GM19025 (cell line): ENCODE measurements at regions not wholly inside any gene's neighbourhood (a gene's known extent, or its start where the extent isn't known, plus 50 kb on each side); places are given as distances from the start of the nearest gene placed in this dataset.
A peak's percentile ranks its signal among the peaks of the same experiment; 100 is the strongest.
"Not testable (repeated sequence)": the region's sequence is repeated elsewhere in the genome, so short reads cannot be mapped to it uniquely, and the experiment has no call there.

Experiments used
- ATAC-seq: cut with Tn5 transposase; IDR thresholded peaks from one replicate; pipeline ENCODE4 v1.9.1; 2021; ENCODE audit warnings: mild to moderate bottlenecking, low read depth, moderate library complexity; ENCODE audit not compliant: unreplicated experiment

DNA sequence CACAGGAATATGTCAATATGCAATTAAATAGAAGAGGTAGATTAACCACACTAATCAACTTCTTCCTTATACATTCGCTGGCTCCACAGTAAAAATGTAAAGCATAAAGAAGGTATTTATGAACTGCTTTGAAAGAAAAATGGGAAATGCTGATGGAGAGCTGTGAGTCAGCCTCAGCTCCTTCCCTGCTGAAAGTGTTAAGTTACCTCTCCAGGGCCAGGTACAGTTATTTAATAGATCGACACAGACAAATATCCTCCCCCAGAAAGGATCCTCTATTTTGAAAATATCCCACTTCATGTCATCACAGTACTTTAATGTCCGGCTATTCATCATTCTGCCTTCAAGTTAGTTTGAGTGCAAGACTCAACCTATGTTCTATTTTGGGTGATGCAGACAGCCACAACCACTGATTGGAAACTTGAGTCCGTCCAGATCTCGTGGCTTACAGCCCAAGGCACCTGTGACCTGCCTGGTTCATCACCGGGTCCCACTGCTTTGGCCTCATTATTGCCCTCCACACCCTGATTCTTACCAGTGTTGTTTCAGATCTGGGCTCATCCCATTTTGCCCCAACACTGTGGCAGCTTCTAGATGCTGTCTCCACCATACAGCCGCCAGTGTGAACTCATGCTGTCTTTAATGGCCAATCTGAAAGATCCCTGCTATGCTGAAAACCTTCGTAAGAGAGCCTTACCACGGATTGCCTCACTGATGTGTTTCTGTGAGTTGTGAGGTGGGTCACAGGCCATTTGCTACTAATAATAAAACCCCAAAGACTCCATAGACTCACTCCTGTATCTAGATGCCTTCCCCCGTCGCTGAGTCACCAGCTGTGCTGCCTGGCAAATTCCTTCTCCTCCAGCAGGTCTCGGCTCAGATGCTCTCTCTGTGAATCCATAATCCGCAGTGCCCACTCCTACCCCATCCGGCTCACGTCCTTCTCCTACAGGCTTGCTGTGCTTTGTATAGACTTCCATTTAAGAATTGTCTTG, 56.2 kb upstream of the DDAH1 start:
- not testable (repeated sequence) for ATAC-seq

DNA sequence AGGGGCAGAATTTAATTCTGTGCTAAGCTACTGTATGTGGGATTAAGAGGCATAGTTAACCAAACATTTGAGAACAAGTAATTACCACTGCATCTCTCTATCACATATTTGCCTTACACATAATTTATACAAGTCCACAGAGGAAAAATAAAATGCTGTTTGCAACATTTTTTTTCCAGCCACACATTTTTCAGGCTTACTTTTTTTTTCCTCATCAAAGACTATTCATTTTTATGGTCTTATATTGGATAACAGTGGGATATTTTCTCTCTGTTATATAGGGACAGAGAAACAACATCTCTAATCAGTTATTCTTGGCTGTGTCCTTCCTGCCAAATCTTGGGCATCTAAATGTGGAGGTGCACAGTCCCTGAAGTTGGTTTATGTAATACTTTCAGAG, 57.5 kb upstream of the DDAH1 start:
- not testable (repeated sequence) for ATAC-seq

GRCh38 chr1:85523061-85523460, 57.5 kb upstream of the CCN1 start:
- ATAC-seq: peak; percentile 49

GRCh38 chr1:85524281-85524886, 56.2 kb upstream of the CCN1 start:
- ATAC-seq: not testable (repeated sequence)

- not testable (repeated sequence) for ATAC-seq
These were observed 55.0 kb upstream of the CCN1 start for GRCh38 chr1:85525591-85525991.

DNA sequence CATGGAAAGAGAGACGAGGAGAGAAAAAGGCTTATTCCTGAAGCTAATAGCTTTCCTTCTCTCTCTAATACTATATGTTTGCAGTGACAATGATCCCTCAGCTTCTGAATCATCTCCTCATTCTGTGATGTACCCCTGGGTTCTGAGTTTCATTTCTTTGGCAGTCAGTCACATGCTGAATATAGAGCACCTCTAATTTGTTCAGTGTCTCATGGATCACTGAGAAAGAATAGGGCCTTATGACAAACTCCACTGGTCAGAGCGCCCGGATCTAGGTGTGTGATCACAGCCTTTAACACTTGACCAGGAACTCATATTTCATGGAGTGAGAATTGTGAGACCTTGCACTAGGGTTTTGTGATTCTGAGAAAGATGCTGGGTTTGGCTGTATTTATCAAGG, 54.3 kb upstream of the CCN1 start:
- not testable (repeated sequence) for ATAC-seq

DNA sequence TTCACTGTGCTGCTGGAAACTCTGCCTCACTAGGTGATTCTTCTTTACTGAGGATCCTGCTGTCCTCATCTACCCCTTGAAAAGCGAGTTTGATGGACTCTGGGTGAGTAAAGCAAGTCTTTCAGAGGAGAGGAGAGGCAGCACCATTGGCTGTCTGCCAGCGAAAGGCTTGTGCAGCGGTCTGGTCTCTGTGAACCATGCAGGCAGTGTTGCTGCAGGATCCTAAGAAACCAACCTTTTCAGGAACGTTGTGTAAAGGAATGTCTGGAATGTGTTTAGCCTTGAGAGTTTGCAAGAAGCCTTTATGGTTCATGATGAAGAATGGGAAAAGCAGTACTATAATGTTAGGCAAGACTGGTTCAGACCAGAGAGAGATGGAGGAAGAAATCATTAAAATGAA, 53.4 kb upstream of the CCN1 start:
- not testable (repeated sequence) for ATAC-seq
